Right lobe of liver (tissue), 4 donors: ENCODE measurements at regions not wholly inside any gene's neighbourhood (a gene's known extent, or its start where the extent isn't known, plus 50 kb on each side); places are given as distances from the start of the nearest gene placed in this dataset.

Source experiments
- CTCF ChIP-seq, 4 donors: fragments of 200-600 bp in 3 of 4; fragments of 450-650 bp in 1 of 4; IDR thresholded peaks; one replicate each; pipeline versions ENCODE4 v1.5.1 to v1.8.0; 2016 to 2022; ENCODE audit warnings: antibody characterized with exemption in 4 of 4, mild to moderate bottlenecking in 2 of 4
- POLR2A ChIP-seq: fragments of 450-650 bp; IDR thresholded peaks from one replicate; pipeline ENCODE4 v1.6.1; 2017; ENCODE audit warnings: antibody characterized with exemption, mild to moderate bottlenecking
- donor health status: DM: no; HTN: no; CAD: no.
- donor health status: DM: no; HTN: no; CAD: no.
- donor health status: DM: no; HTN: yes; CAD: no.

GRCh38 chr15:96038650-96039049 lies 291.9 kb upstream of the NR2F2 start:
- TF ChIP-seq CTCF (IDR thresholded peaks at IDR 0.05): no peak
- no peak for TF ChIP-seq POLR2A
